K562 (cell line): ENCODE measurements at regions not wholly inside any gene's neighbourhood (a gene's known extent, or its start where the extent isn't known, plus 50 kb on each side); places are given as distances from the start of the nearest gene placed in this dataset.

Experiments
- CEBPB ChIP-seq: fragments of 450-650 bp; IDR thresholded peaks from 2 replicates; pipeline ENCODE4 v1.6.1; 2016; ENCODE audit warnings: missing genetic modification characterization, missing compliant biosample characterization
- CREB1 ChIP-seq, 2 experiments: sonication (generic) in 1 of 2; formaldehyde crosslinking in 1 of 2; IDR thresholded peaks; 2 replicates each; pipeline versions ENCODE4 v1.6.1 to v1.8.0; 2012 to 2022; ENCODE audit warnings: inconsistent platforms in 1 of 2, mild to moderate bottlenecking in 1 of 2, missing genetic modification reagents in 1 of 2, moderate library complexity in 1 of 2
- EP300 ChIP-seq: IDR thresholded peaks from 2 replicates; pipeline ENCODE4 v1.6.1; 2012; ENCODE audit warnings: low read length, improper control_type of control experiment
- RFX5 ChIP-seq: IDR thresholded peaks from 2 replicates; pipeline ENCODE4 v1.6.1; 2011; ENCODE audit warnings: low read depth, mild to moderate bottlenecking, improper control_type of control experiment, low read length
- SMARCE1 ChIP-seq: fragments of 450-650 bp; IDR thresholded peaks from 2 replicates; pipeline ENCODE4 v1.7.1; 2016; ENCODE audit warnings: mild to moderate bottlenecking
- ZNF561 ChIP-seq: fragments of 450-650 bp; formaldehyde crosslinking; conservative IDR thresholded peaks from 2 replicates; pipeline ENCODE4 v1.4.0; 2020; ENCODE audit warnings: mild to moderate bottlenecking, moderate library complexity

DNA sequence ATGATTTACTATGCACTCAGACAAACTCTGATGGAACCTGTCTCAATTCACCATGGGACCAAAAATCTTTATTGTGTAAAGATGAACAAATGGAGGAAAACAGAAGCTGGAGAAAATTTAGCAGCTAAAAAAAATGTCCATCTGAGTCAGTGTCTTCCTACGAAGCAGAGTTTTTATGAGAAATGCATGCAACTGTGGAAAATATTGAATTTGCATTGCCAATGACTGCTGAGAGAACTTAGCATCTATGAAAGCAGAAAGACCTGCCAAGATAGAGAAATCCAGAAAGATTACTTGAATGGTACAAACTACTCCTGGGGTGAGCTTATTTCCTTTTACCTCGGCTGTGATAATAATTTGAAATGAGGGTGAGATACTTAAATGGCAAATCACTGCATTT lies 289.7 kb upstream of the GCFC2 start:
- TF ChIP-seq CEBPB (tag), result no peak
- no peak for TF ChIP-seq EP300
- TF ChIP-seq CREB1 (IDR thresholded peaks at IDR 0.05), result no peak
- no peak for TF ChIP-seq CREB1 (CRISPR knock-in tag; IDR thresholded peaks at IDR 0.05)
- TF ChIP-seq SMARCE1, result no peak
- no peak for TF ChIP-seq ZNF561
- TF ChIP-seq RFX5, result no peak
